NB4 (cell line): ENCODE measurements at regions not wholly inside any gene's neighbourhood (a gene's known extent, or its start where the extent isn't known, plus 50 kb on each side); places are given as distances from the start of the nearest gene placed in this dataset.

Experiments
- DNase-seq: peaks from one replicate; pipeline ENCODE4 v3.0.0; 2010; ENCODE audit warnings: low read depth
- H3K4me3 ChIP-seq: one replicate; pipeline ENCODE4 v1.5.1; 2011; ENCODE audit warnings: mild to moderate bottlenecking, low read depth, low read length, moderate library complexity
- MAX ChIP-seq: IDR thresholded peaks from 2 replicates; pipeline ENCODE4 v1.6.1; 2011; ENCODE audit warnings: low read depth, low read length
- MYC ChIP-seq: IDR thresholded peaks from 2 replicates; pipeline ENCODE4 v1.6.1; 2011; ENCODE audit warnings: low read depth, low read length
- POLR2A ChIP-seq: IDR thresholded peaks from 2 replicates; pipeline ENCODE4 v1.6.1; 2011; ENCODE audit warnings: mild to moderate bottlenecking; ENCODE audit not compliant: insufficient read length; ENCODE audit errors: extremely low read depth
- TF ChIP-seq, protein P1 (sequence below): IDR thresholded peaks from one replicate; pipeline ENCODE4 v1.5.1; 2012; ENCODE audit warnings: low read depth, low read length

GRCh38 chr20:1721687-1722512, 64.3 kb upstream of the SIRPG start:
- H3K4me3 ChIP-seq: no peak overlapping the region
- TF ChIP-seq, protein P1, sequence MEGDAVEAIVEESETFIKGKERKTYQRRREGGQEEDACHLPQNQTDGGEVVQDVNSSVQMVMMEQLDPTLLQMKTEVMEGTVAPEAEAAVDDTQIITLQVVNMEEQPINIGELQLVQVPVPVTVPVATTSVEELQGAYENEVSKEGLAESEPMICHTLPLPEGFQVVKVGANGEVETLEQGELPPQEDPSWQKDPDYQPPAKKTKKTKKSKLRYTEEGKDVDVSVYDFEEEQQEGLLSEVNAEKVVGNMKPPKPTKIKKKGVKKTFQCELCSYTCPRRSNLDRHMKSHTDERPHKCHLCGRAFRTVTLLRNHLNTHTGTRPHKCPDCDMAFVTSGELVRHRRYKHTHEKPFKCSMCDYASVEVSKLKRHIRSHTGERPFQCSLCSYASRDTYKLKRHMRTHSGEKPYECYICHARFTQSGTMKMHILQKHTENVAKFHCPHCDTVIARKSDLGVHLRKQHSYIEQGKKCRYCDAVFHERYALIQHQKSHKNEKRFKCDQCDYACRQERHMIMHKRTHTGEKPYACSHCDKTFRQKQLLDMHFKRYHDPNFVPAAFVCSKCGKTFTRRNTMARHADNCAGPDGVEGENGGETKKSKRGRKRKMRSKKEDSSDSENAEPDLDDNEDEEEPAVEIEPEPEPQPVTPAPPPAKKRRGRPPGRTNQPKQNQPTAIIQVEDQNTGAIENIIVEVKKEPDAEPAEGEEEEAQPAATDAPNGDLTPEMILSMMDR: no peak
- no peak for TF ChIP-seq MAX
- no peak for TF ChIP-seq POLR2A
- no peak for TF ChIP-seq MYC
- DNase-seq: no peak

- DNase-seq: peak; percentile 20
- no peak overlapping the region for H3K4me3 ChIP-seq
- TF ChIP-seq POLR2A (no peak), MYC (no peak), MAX (no peak)
- TF ChIP-seq, protein P1: no peak
Measured at GRCh38 chr20:1720845-1721475, 63.4 kb upstream of the SIRPG start.

DNA sequence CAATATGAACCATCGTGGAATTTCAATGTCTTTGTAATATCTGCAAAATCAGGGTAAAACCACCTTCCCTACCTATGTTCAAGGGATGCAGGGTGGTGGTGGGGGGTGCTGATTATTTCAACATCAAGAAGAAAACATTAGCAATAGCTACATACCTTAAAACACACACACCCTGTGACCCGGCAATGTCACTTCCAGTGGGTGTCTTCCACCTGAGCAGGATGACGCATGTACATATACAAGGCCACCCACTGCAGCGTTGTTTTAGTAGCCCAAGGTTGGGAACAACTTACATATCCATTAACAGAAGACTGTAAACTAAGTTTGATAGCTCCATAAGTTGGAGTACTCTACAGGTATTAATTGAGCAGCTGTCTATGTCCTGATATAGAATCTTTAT, 62.6 kb upstream of the SIRPG start:
- DNase-seq: no peak
- no peak overlapping the region for H3K4me3 ChIP-seq
- TF ChIP-seq MYC (no peak), POLR2A (no peak), MAX (no peak)
- TF ChIP-seq, protein P1: no peak

- H3K4me3 ChIP-seq: no peak overlapping the region
- TF ChIP-seq, protein P1: no peak
- TF ChIP-seq MAX (no peak), MYC (no peak), POLR2A (no peak)
- no peak for DNase-seq
Measured at GRCh38 chr20:1718604-1719384, 61.2 kb upstream of the SIRPG start.

DNA sequence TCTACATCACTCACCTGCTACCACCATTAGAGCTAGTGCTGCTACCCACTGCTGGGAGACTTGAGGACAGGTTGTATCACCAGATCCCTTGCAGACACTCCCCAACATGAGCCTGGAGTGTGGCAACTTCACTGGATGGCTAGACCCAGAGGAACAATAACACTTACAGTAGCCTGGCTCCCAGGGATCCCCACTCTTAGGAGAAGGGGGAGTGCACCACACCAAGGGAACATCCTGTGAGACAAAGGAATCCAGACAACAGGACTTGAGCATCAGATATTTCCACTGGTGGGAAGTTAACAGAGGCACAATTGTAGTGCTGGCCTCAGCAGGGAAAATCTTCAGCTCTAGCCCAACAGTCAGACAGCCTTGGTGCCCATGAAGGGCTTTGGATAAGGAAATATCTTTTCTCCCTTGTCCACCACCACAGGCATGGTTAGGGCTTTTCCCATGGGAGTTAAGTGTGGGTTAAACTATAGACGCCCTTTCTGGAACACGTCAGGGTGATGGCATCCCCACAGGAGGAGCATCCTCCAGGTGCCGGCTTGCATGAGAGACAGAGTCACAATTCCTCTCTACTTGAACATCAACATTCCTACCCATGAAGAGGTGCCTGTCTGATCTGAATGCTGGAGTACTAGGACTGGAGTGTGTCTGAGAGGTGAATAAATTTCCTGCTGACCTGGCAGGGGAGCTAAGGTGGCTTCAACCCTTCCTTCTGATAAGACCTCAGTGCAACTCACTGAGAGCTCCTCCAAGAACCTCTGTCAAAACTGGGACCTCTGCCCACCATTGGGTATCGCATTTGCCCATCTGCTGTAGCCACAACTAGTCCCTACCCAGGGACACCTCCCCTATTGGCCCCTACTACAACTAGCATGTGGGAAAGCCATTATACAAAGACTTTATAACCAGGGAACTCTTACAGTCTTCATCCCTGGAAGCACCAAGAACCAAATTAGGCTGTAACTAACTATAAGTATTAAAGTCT, 55.4 kb upstream of the SIRPG start:
- TF ChIP-seq MYC (no peak), POLR2A (no peak), MAX (no peak)
- DNase-seq: no peak
- no peak overlapping the region for H3K4me3 ChIP-seq
